ENCODE measurements at regions not wholly inside any gene's neighbourhood (a gene's known extent, or its start where the extent isn't known, plus 50 kb on each side); places are given as distances from the start of the nearest gene placed in this dataset.

GRCh38 chr14:71235875-71236274, 328.6 kb downstream of the PCNX1 start:
- TF ChIP-seq CTCF (conservative IDR thresholded peaks at IDR 0.05; ENCODE audit: low read depth, low read length), result no peak
- TF ChIP-seq EZH2phosphoT487 (IDR thresholded peaks at IDR 0.05; ENCODE audit: borderline replicate concordance, low read length), result no peak
- no peak for TF ChIP-seq EZH2 (IDR thresholded peaks at IDR 0.05; ENCODE audit: low read length, unreplicated experiment)
